Body of pancreas (tissue), 4 donors: ENCODE measurements at regions not wholly inside any gene's neighbourhood (a gene's known extent, or its start where the extent isn't known, plus 50 kb on each side); places are given as distances from the start of the nearest gene placed in this dataset.

Experiments used
- POLR2A ChIP-seq, 3 donors: fragments of 450-650 bp; IDR thresholded peaks; one replicate each; pipeline ENCODE4 v1.6.1; 2016; ENCODE audit warnings: antibody characterized with exemption in 3 of 3, mild to moderate bottlenecking in 2 of 3
- TF ChIP-seq, protein P1 (sequence below), 7 experiments: fragments of 450-650 bp in 4 of 7; fragments of 200-600 bp in 3 of 7; sonication (generic) in 3 of 7; IDR thresholded peaks; one replicate each; pipeline ENCODE4 v1.5.1; 2016 to 2019; ENCODE audit warnings: antibody characterized with exemption in 7 of 7

DNA sequence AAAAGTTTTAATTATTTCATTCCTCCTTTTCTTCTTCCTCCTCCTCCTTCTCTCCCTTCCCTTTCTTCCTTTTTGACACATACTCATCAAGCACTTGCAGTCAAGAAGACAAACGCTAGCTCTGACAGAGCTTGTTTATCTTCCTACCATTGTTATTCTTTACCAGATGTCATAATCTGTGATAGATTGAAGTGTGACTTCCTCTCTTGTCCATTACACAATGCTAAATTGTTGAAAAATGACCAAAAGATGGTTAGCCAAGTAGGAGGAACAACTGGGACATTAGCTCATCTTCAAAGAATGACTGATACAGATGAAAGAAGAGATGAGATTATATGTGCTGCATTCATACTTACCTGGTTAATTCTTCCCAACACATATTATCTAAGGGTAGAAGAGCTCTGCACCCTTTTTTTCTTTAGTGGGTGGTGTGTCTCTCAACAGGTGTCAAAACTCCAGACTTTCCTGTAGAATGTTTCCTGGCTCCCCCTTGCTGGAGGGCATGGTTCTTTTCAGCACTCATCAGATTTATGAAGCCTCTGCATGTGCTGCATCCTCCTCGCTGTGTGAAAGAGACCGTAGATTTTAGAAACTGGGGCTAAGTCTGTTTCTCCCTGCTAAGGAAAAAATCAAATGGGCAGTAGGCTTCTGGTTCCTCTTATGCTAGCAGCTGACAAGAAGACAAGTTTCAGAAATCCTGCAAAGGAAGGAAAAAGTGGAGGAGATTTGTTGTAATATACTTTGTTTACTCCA is 147.1 kb downstream of the TMX1 start:
- TF ChIP-seq, protein P1, sequence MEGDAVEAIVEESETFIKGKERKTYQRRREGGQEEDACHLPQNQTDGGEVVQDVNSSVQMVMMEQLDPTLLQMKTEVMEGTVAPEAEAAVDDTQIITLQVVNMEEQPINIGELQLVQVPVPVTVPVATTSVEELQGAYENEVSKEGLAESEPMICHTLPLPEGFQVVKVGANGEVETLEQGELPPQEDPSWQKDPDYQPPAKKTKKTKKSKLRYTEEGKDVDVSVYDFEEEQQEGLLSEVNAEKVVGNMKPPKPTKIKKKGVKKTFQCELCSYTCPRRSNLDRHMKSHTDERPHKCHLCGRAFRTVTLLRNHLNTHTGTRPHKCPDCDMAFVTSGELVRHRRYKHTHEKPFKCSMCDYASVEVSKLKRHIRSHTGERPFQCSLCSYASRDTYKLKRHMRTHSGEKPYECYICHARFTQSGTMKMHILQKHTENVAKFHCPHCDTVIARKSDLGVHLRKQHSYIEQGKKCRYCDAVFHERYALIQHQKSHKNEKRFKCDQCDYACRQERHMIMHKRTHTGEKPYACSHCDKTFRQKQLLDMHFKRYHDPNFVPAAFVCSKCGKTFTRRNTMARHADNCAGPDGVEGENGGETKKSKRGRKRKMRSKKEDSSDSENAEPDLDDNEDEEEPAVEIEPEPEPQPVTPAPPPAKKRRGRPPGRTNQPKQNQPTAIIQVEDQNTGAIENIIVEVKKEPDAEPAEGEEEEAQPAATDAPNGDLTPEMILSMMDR (IDR thresholded peaks at IDR 0.05): no peak
- no peak for TF ChIP-seq POLR2A (IDR thresholded peaks at IDR 0.05)
